ENCODE measurements at regions not wholly inside any gene's neighbourhood (a gene's known extent, or its start where the extent isn't known, plus 50 kb on each side); places are given as distances from the start of the nearest gene placed in this dataset.

DNA sequence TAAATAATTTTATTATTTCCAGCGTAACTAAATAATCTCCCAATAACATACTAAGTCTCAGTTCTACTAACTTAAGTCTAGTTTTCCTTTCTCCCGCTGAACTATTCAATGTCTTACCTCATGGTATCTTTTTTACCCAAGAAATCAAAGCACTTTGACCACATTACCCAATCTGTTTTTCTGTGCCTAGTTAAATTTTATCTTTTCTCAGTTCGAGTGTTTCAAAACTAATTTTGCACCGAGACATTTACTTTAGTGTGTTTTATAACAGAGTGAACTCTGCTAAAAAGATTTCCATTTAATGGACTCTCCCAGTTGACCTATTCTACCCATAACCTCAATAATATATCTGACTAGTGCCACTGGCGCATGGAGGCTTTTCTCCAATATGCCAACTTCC lies 67.6 kb upstream of the IRF2 start:
- Histone ChIP-seq H3K36me3 (ENCODE audit: low read depth) (peaks cover 8% of the 10 kb centered on the region), H3K4me1 (ENCODE audit: low read depth) (peaks cover 4% of the 10 kb centered on the region), H3K9me3 (no peaks in the 10 kb centered on the region), H3K4me3 (no peak overlapping the region)
- intact Hi-C loops (cut with DNase I, micrococcal nuclease), result no loop called here
- TF ChIP-seq, protein P1, sequence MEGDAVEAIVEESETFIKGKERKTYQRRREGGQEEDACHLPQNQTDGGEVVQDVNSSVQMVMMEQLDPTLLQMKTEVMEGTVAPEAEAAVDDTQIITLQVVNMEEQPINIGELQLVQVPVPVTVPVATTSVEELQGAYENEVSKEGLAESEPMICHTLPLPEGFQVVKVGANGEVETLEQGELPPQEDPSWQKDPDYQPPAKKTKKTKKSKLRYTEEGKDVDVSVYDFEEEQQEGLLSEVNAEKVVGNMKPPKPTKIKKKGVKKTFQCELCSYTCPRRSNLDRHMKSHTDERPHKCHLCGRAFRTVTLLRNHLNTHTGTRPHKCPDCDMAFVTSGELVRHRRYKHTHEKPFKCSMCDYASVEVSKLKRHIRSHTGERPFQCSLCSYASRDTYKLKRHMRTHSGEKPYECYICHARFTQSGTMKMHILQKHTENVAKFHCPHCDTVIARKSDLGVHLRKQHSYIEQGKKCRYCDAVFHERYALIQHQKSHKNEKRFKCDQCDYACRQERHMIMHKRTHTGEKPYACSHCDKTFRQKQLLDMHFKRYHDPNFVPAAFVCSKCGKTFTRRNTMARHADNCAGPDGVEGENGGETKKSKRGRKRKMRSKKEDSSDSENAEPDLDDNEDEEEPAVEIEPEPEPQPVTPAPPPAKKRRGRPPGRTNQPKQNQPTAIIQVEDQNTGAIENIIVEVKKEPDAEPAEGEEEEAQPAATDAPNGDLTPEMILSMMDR (IDR thresholded peaks at IDR 0.05), result no peak
- DNase-seq (no peak), ATAC-seq (no peak)

DNA sequence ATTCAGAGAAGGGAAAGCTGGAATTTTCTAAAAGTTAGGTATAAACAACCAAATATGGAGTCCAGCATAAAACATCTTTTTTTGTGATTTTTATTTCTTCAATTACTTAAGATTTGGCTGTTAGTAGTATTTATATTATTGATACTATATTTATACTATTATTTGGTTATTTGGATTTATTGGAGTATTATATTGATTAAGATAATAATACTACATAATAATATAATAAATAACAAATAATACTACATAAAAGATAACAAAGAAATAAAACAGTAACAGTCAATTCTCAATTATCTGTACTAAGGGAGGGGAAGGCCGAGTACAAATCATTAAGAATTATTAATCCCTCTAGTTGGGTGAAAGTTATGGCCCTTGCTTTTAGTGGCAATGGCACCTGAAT lies 66.0 kb upstream of the IRF2 start:
- ATAC-seq (no peak), DNase-seq (no peak)
- intact Hi-C loops (cut with DNase I, micrococcal nuclease), result no loop called here
- peaks cover 13% of the 10 kb centered on the region for H3K4me1 ChIP-seq (ENCODE audit: low read depth)
- no peaks in the 10 kb centered on the region for H3K9me3 ChIP-seq
- H3K4me3 ChIP-seq, result no peak overlapping the region
- TF ChIP-seq, protein P1 (IDR thresholded peaks at IDR 0.05), result no peak
- H3K36me3 ChIP-seq (ENCODE audit: low read depth), result peaks cover 8% of the 10 kb centered on the region

DNA sequence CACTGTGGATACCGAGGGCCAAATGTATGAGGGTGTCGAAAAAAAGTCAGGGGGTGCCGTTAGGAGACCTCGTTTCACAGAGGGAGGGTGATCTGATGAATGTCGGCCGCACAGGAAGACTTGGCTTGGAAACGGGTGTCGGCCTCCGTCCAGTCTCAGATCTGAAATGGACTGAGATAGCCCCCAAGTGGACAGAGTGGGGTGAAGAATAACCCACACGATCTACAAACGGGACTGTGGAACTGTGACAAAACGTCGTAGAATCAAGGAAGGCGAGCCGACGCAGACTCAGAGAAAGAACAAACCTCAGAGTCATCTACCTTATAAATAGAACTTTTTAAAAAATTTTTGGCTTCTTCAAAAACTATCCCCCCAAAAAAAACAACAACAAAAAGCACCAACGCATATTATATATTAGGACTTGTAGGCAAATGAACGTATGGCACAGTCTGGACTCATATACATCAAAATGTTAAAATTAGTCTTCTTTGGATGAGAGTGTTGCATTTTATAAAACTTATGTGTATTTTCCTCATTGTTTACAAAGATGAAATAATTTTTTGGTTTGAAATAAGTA lies 63.8 kb upstream of the IRF2 start:
- ATAC-seq, result peak; percentile 88
- intact Hi-C loops (cut with DNase I, micrococcal nuclease), result loop anchor here (2.0 to 10.0 kb wide), 3 partner anchors 63 to 275 kb away; partner anchors contain the start of gene IRF2 (in 1 of the 2)
- Histone ChIP-seq H3K36me3 (ENCODE audit: low read depth) (peaks cover 8% of the 10 kb centered on the region), H3K4me1 (ENCODE audit: low read depth) (peaks cover 15% of the 10 kb centered on the region), H3K9me3 (no peaks in the 10 kb centered on the region), H3K4me3 (no peak overlapping the region)
- DNase-seq, result peak; percentile 81 to 90 (median 87)
- TF ChIP-seq, protein P1 (IDR thresholded peaks at IDR 0.05), result peak; percentile 33

DNA sequence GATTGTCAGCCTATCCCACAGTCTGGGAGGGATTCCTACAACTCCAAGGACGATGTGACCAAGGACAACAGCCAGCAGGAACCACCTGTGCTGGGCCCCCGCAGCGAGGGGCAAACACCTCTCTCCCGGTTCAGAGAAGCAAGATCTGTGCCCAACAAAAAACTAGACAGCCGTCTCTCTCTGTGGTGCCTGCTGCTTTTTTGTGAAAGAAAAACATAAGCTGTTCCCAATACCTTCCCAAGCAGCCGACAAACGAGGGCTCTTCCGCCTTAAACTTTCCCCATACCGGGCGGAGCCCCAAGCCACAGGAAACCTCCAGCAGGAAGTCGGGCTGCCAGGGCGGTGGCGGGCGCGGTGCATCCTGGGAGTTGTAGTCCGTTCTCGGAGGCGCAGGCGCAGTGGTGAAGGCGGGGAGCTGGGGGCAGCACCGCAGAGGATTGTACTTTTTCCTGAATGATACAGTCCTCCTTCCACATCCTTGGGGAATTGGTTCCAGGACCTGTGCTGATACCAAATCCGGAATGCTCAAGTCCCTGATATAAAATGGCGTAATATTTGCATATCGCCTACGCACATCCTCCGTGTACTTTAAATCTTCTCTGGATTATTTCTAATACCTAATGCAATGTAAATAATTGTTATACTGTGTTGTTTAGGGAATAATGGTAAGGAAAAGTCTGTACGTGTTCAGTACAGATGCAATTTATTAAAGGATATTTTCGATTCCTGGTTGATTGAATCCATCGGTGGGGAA lies 63.1 kb upstream of the IRF2 start:
- intact Hi-C loops (cut with DNase I, micrococcal nuclease), result loop anchor here (2.0 to 10.0 kb wide), 3 partner anchors 63 to 275 kb away; partner anchors contain the start of gene IRF2 (in 1 of the 2)
- TF ChIP-seq, protein P1 (IDR thresholded peaks at IDR 0.05), result no peak
- peak overlapping the region; percentile 44 for H3K4me3 ChIP-seq
- H3K9me3 ChIP-seq, result no peaks in the 10 kb centered on the region
- peak; percentile 97 for ATAC-seq
- H3K36me3 ChIP-seq (ENCODE audit: low read depth), result peaks cover 8% of the 10 kb centered on the region
- peaks cover 15% of the 10 kb centered on the region for H3K4me1 ChIP-seq (ENCODE audit: low read depth)
- DNase-seq, result peak; percentile 96 to 98 (median 98)

DNA sequence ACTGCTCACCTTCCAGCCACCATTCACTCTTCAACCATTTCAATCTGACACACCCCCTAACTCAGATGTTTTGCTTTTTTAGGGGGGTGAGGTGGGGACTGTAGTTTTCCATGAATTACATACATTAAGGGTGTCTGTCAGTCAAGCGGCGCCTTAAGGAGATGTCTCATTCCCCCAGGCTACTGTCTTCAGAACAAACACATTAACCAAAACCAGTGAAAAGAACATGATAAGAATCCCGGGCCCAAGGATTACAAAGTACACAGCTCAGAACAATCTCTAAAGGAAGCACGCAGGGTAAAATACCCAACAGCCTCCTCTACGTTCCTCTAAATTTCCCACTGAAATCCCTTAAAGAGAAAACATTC lies 62.5 kb upstream of the IRF2 start:
- intact Hi-C loops (cut with DNase I, micrococcal nuclease), result loop anchor here in 1 of 2 donors (5.0 to 10.0 kb wide), 2 partner anchors 62 to 265 kb away; partner anchors contain the start of gene IRF2
- peak; percentile 26 for ATAC-seq
- peaks cover 15% of the 10 kb centered on the region for H3K4me1 ChIP-seq (ENCODE audit: low read depth)
- H3K4me3 ChIP-seq, result peak overlapping the region; percentile 44
- H3K36me3 ChIP-seq (ENCODE audit: low read depth), result peaks cover 8% of the 10 kb centered on the region
- no peaks in the 10 kb centered on the region for H3K9me3 ChIP-seq
- TF ChIP-seq, protein P1 (IDR thresholded peaks at IDR 0.05), result no peak
- no peak for DNase-seq
